HG02943 (cell line): ENCODE measurements at regions not wholly inside any gene's neighbourhood (a gene's known extent, or its start where the extent isn't known, plus 50 kb on each side); places are given as distances from the start of the nearest gene placed in this dataset.

ENCODE experiments used
- ATAC-seq: cut with Tn5 transposase; IDR thresholded peaks from one replicate; pipeline ENCODE4 v1.9.1; 2021; ENCODE audit warnings: mild to moderate bottlenecking, low read depth, moderate library complexity; ENCODE audit not compliant: unreplicated experiment

- ATAC-seq: no peak
These were observed 1243.7 kb upstream of the PCDH20 start for GRCh38 chr13:62659365-62659764.

GRCh38 chr13:62653371-62653770 lies 1237.7 kb upstream of the PCDH20 start:
- no peak for ATAC-seq

- peak; percentile 76 for ATAC-seq
These were observed 1228.3 kb upstream of the PCDH20 start for GRCh38 chr13:62643799-62644524.

- no peak for ATAC-seq
These were observed 1227.4 kb upstream of the PCDH20 start for GRCh38 chr13:62643007-62643483.

GRCh38 chr13:62635161-62635560 lies 1219.5 kb upstream of the PCDH20 start:
- no peak for ATAC-seq

GRCh38 chr13:62633448-62633847 lies 1217.8 kb upstream of the PCDH20 start:
- ATAC-seq: no peak

- ATAC-seq: no peak
These were observed 1216.0 kb upstream of the PCDH20 start for GRCh38 chr13:62631619-62632018.

GRCh38 chr13:62631124-62631523 lies 1215.5 kb upstream of the PCDH20 start:
- ATAC-seq: no peak

GRCh38 chr13:62629618-62630017 lies 1214.0 kb upstream of the PCDH20 start:
- ATAC-seq: no peak

- ATAC-seq: no peak
These were observed 1211.6 kb upstream of the PCDH20 start for GRCh38 chr13:62627226-62627625.

GRCh38 chr13:62626771-62627170 lies 1211.1 kb upstream of the PCDH20 start:
- ATAC-seq: no peak

- no peak for ATAC-seq
These were observed 1209.7 kb upstream of the PCDH20 start for GRCh38 chr13:62625214-62625881.

- ATAC-seq: no peak
These were observed 1198.2 kb upstream of the PCDH20 start for GRCh38 chr13:62613819-62614218.

- no peak for ATAC-seq
These were observed 1195.7 kb upstream of the PCDH20 start for GRCh38 chr13:62611343-62611742.

GRCh38 chr13:62598708-62599107 lies 1183.1 kb upstream of the PCDH20 start:
- ATAC-seq: no peak

GRCh38 chr13:62595976-62596375 lies 1180.3 kb upstream of the PCDH20 start:
- no peak for ATAC-seq

GRCh38 chr13:62593804-62594203 lies 1178.2 kb upstream of the PCDH20 start:
- no peak for ATAC-seq

- no peak for ATAC-seq
These were observed 1167.8 kb upstream of the PCDH20 start for GRCh38 chr13:62583466-62583865.

GRCh38 chr13:62578402-62578801 lies 1162.8 kb upstream of the PCDH20 start:
- ATAC-seq: no peak

- ATAC-seq: no peak
These were observed 1149.1 kb upstream of the PCDH20 start for GRCh38 chr13:62564770-62565169.

GRCh38 chr13:62563251-62563650 lies 1147.6 kb upstream of the PCDH20 start:
- ATAC-seq: no peak

GRCh38 chr13:62556978-62557377 lies 1141.3 kb upstream of the PCDH20 start:
- no peak for ATAC-seq
